Dermis blood vessel endothelial cell (primary cell): ENCODE measurements at regions not wholly inside any gene's neighbourhood (a gene's known extent, or its start where the extent isn't known, plus 50 kb on each side); places are given as distances from the start of the nearest gene placed in this dataset.

ENCODE experiments used
- DNase-seq: peaks from one replicate; pipeline ENCODE4 v3.0.0; 2010

GRCh38 chr10:69741252-69741651, 60.5 kb upstream of the COL13A1 start:
- DNase-seq: no peak

- DNase-seq: no peak
Measured at GRCh38 chr10:69741671-69742355, 59.9 kb upstream of the COL13A1 start.

- no peak for DNase-seq
Measured at GRCh38 chr10:69742356-69742695, 59.4 kb upstream of the COL13A1 start.

- peak; percentile 54 for DNase-seq
Measured at GRCh38 chr10:69742928-69743602, 58.6 kb upstream of the COL13A1 start.

DNA sequence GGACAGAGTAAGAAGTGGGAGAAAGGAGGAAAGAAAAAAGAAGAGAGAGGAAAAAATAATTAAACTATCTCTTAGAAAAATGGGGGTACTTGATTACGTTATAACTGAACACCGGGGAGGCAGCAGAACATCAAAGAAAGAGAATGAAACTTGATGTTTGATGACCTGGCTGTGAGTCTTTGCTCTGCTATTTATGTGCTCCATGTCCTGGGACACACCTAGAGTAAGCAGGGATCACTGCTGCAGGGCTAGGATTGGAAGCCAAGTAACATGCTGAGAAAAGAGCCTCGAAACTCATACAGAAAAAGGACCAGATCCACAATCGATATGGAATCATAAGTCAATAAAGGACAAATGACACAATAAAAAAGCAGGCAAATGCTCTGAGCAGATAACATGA, 56.7 kb upstream of the COL13A1 start:
- no peak for DNase-seq

DNA sequence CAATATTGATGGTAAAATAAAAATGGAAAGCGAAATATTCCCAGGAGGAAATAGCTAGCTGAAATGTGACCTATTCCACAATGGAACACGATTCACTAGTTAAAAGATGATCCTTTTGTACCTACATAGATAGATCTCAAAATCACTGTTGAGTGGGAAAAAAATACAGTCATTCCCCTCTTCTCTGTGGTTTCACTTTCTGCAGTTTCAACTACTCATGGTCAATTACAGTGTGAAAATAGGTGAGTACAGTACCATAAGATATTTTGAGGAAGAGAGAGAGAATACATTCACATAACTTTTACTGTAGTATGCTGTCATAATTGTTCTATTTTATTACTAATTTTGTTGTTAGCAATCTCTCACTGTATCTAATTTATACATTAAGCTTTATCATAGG, 56.0 kb upstream of the COL13A1 start:
- DNase-seq: no peak

- DNase-seq: no peak
Measured at GRCh38 chr10:69747179-69747578, 54.5 kb upstream of the COL13A1 start.

DNA sequence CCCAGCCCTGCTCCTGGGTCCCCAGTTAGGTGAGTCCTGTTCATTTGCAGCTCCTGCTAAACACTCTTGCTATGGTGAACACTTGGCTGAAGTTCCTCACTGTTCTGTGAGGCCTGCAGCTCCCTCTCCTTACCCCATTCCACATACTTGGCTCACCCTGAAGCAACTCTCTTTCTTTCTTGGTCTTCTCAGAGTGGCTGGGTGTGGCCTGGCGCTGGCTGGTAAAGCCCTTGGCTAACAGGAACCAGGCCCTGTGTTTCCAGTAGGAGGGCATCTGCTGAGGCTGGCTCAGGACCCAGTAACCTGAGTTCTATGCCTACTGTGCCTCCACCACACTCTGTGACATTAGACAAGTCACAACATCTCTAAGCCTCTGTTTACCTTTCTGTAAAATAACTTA, 53.1 kb upstream of the COL13A1 start:
- no peak for DNase-seq

DNA sequence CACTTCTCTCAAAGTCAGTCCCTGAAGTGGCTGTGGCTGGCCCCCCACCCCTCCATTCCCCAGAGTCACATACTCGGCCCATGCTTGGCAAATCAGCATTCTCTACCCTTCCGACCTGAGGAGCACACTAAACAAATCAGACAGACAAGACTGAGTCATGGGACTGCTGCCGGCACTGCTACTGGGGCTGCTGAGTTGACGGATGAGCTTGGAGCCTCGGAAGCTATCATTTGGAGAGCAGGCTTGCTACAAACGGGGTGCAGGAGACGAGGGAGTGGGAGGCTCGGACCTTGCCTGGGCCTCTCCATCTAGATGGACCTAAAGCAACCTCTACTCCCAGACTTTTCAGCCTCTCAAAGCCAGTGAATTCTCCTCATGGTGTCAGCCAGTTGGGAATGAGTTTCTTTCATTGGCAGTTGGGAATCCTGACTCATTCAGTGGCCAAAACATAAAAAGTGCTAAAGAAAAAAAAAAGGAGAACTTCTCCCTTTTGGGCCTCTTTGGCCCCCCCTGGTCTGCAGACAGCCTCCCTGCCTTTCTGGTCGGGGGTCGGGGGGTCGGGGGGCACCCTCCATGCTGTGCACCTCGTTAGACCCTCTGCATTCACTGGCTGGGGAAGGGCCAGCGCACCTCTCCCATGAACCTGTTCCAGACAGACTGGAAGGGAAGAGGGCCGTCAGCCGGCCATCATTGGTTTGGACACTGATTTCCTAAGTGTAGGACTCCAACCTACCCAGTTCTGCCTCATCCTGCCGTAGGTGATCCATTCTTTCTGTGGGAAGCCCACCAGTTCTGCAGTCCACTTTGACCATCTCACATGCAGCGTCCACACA, 52.3 kb upstream of the COL13A1 start:
- no peak for DNase-seq

DNA sequence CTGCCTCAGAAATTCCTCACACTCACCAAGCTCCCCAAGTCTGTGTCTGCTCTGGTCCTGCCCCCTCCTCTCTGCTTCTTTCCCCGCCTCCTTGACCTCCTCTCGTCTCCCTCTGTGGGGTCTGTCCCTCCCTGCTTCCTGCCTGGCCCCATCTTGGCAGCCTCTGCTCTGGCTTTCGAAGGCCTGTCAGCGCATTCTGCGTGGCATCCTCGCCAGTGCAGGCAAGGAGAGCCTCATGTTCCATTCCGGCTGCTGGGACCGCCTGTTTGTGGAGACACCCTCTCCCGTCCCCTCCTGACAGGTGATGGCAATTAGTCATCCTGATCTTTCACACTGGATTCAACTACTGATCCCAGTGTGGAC, 51.7 kb upstream of the COL13A1 start:
- no peak for DNase-seq

- no peak for DNase-seq
Measured at GRCh38 chr10:69750725-69751124, 51.0 kb upstream of the COL13A1 start.

DNA sequence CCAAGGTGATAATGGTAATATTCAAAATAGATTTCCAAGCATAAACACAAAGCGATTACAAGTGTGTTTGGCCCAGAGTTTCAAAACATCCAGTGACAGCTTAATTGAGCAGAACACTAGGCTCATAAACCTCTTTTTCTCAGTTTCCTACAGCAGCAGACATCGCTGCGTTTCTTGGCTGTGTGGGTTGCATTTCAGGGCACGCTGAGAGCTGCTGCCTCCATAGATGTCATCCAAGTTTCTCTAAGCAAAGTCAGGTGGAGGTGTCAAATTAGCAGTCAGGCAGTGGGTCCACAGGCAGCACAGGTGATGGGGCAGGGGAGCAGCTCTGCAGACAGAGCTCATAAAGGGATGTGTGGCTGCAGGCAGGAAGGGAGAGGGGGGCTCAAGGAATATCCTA, 50.5 kb upstream of the COL13A1 start:
- no peak for DNase-seq
